AG10803 (cell line): ENCODE measurements at regions not wholly inside any gene's neighbourhood (a gene's known extent, or its start where the extent isn't known, plus 50 kb on each side); places are given as distances from the start of the nearest gene placed in this dataset.
A peak's percentile ranks its signal among the peaks of the same experiment; 100 is the strongest.

ENCODE experiments used
- DNase-seq: peaks from one replicate; pipeline ENCODE4 v3.0.0; 2010; ENCODE audit warnings: low read depth
- H3K4me3 ChIP-seq: 2 replicates; pipeline ENCODE4 v1.5.1; 2011; ENCODE audit warnings: mild to moderate bottlenecking, low read length, control low read depth
- CTCF ChIP-seq: conservative IDR thresholded peaks from 2 replicates; pipeline ENCODE4 v1.5.1; 2011; ENCODE audit warnings: mild to moderate bottlenecking, low read length, control low read depth, inconsistent platforms

GRCh38 chr13:79722885-79723445 lies 242.0 kb downstream of the NDFIP2 start:
- DNase-seq = no peak
- no peak overlapping the region for H3K4me3 ChIP-seq
- TF ChIP-seq CTCF = no peak

DNA sequence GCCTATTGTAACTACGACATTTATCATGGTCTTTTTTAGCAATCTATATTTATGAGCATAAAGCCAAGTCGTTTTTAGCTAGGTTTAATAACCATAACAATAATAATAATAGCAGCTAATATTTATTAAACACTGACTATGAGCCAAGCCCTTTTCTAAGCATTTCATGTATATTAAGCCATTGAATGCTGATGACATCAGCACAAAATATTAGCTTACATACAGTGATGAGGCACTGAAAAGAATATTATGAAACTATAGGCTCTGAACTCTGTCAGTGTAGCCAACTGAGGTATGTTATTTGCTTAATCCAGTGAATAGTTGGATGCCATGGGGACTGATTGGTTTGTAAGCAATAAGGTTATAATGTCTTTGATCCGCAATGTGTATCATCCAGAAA lies 235.2 kb downstream of the NDFIP2 start:
- H3K4me3 ChIP-seq = no peak overlapping the region
- TF ChIP-seq CTCF = no peak
- no peak for DNase-seq

DNA sequence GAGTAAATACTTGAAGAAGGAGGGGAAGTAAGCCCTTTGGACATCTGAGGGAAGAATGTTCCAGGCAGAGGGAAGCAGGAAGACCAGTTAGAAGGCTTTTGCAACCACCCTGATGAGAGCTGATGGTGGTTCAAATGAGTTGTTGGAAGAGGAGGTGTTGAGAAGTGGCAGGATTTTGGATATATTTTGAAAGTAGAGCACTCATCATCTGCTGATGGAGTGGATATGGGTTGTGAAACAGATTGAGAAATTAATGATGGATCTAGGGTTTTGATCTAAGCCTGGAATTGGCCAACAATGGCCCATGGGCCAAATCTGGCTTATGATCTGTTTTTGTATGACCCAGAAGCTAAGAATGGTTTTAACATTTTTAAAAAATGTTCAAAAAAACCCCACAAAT lies 230.7 kb downstream of the NDFIP2 start:
- no peak overlapping the region for H3K4me3 ChIP-seq
- DNase-seq = peak; percentile 87
- TF ChIP-seq CTCF = no peak

GRCh38 chr13:79710376-79710775 lies 229.4 kb downstream of the NDFIP2 start:
- no peak for TF ChIP-seq CTCF
- DNase-seq = peak; percentile 86
- no peak overlapping the region for H3K4me3 ChIP-seq

DNA sequence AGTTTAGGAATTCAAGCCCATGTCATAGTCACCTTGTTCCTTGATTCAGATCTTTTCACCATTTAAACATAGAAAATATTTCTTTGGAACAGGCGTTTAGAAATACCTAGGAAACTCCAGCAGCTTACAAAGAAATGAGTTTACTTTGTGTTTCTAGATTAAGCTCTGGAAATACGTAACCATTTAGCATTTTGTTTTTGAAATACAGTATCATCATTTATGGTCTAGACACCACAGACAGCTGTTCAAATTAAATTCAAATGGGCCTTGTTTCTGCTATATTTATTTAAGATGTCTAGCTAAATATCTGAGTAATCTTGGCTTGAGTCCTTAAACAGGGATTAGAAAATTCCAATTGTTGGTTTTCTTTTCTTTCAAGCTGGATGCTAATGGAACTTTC lies 228.5 kb downstream of the NDFIP2 start:
- no peak for TF ChIP-seq CTCF
- DNase-seq = peak; percentile 83

GRCh38 chr13:79703772-79704171 lies 222.8 kb downstream of the NDFIP2 start:
- no peak overlapping the region for H3K4me3 ChIP-seq
- no peak for TF ChIP-seq CTCF
- DNase-seq = no peak

More for the DNA sequence above, 228.5 kb downstream of the NDFIP2 start:
- no peak overlapping the region for H3K4me3 ChIP-seq

DNA sequence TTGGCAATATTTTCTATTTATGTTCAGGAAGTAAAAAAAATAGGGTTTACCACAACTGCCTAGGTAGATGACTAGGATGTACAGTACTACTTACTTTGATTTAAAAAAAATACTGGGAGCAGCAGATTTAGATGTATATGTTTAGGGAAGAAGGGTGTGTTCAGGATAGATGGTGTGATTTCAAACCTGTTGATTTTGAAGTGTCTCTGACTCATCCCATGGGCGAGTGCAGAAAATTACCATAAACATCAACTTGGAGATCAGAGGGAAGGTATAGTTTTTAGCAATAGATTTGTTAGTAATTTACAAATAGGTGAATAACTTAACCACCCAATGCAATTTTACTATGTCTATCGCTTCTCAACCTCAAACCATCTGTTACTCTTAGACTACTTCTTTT lies 214.8 kb downstream of the NDFIP2 start:
- no peak overlapping the region for H3K4me3 ChIP-seq
- DNase-seq = no peak
- no peak for TF ChIP-seq CTCF
